ENCODE measurements at regions not wholly inside any gene's neighbourhood (a gene's known extent, or its start where the extent isn't known, plus 50 kb on each side); places are given as distances from the start of the nearest gene placed in this dataset.

DNA sequence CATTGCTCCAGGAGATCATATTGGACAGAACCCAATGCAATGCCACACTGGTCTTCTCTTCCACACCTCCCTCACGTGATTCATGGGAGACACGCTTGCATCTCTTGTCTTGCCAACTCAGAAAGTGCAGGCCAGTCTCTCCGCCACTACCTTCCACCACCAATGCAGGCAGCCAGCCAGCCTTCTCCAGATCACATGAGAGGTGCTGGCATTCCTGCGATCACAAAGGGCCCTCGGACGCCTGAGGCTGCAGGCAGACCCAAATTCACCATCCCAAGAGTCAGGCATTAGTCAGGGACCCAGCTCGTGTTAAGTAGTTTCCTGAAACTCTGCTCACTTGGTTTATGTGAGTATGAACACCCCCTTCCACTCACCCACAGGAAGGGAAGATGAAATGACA lies 437.0 kb upstream of the ETAA1 start:
- Histone ChIP-seq H2AFZ (ENCODE audit: low read depth, low read length) (no peak overlapping the region), H3K79me2 (replicated peaks; ENCODE audit: insufficient read depth, low read length) (no peaks in the 10 kb centered on the region), H3K27me3 (ENCODE audit: insufficient read depth, low read depth, low read length) (no peaks in the 10 kb centered on the region), H4K20me1 (ENCODE audit: insufficient read depth) (no peaks in the 10 kb centered on the region), H3K9me3 (ENCODE audit: low read length) (no peaks in the 10 kb centered on the region), H3K4me3 (ENCODE audit: low read length) (no peak overlapping the region), H3K4me2 (ENCODE audit: low read length) (no peak overlapping the region), H3K36me3 (ENCODE audit: insufficient read depth, low read length) (no peaks in the 10 kb centered on the region), H3K9me2 (ENCODE audit: insufficient read depth, low read length) (no peaks in the 10 kb centered on the region), H3K27ac (ENCODE audit: low read length) (no peak overlapping the region), H3K9ac (ENCODE audit: low read length) (no peak overlapping the region), H3F3A (ENCODE audit: insufficient read depth, low read length, poor library complexity, severe bottlenecking) (no peaks in the 10 kb centered on the region)
- no peak for TF ChIP-seq MXI1 (conservative IDR thresholded peaks at IDR 0.05; ENCODE audit: poor library complexity, severe bottlenecking)
- no peak for TF ChIP-seq EP300 (conservative IDR thresholded peaks at IDR 0.05; ENCODE audit: poor library complexity, severe bottlenecking)
- no peak for TF ChIP-seq RAD21 (conservative IDR thresholded peaks at IDR 0.05)
- TF ChIP-seq SMC3 (conservative IDR thresholded peaks at IDR 0.05; ENCODE audit: poor library complexity), result no peak
- TF ChIP-seq TAF1 (IDR thresholded peaks at IDR 0.05; ENCODE audit: low read depth), result no peak
- TF ChIP-seq, protein P1, sequence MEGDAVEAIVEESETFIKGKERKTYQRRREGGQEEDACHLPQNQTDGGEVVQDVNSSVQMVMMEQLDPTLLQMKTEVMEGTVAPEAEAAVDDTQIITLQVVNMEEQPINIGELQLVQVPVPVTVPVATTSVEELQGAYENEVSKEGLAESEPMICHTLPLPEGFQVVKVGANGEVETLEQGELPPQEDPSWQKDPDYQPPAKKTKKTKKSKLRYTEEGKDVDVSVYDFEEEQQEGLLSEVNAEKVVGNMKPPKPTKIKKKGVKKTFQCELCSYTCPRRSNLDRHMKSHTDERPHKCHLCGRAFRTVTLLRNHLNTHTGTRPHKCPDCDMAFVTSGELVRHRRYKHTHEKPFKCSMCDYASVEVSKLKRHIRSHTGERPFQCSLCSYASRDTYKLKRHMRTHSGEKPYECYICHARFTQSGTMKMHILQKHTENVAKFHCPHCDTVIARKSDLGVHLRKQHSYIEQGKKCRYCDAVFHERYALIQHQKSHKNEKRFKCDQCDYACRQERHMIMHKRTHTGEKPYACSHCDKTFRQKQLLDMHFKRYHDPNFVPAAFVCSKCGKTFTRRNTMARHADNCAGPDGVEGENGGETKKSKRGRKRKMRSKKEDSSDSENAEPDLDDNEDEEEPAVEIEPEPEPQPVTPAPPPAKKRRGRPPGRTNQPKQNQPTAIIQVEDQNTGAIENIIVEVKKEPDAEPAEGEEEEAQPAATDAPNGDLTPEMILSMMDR (IDR thresholded peaks at IDR 0.05; ENCODE audit: poor library complexity, severe bottlenecking), result no peak
- TF ChIP-seq, protein P2, sequence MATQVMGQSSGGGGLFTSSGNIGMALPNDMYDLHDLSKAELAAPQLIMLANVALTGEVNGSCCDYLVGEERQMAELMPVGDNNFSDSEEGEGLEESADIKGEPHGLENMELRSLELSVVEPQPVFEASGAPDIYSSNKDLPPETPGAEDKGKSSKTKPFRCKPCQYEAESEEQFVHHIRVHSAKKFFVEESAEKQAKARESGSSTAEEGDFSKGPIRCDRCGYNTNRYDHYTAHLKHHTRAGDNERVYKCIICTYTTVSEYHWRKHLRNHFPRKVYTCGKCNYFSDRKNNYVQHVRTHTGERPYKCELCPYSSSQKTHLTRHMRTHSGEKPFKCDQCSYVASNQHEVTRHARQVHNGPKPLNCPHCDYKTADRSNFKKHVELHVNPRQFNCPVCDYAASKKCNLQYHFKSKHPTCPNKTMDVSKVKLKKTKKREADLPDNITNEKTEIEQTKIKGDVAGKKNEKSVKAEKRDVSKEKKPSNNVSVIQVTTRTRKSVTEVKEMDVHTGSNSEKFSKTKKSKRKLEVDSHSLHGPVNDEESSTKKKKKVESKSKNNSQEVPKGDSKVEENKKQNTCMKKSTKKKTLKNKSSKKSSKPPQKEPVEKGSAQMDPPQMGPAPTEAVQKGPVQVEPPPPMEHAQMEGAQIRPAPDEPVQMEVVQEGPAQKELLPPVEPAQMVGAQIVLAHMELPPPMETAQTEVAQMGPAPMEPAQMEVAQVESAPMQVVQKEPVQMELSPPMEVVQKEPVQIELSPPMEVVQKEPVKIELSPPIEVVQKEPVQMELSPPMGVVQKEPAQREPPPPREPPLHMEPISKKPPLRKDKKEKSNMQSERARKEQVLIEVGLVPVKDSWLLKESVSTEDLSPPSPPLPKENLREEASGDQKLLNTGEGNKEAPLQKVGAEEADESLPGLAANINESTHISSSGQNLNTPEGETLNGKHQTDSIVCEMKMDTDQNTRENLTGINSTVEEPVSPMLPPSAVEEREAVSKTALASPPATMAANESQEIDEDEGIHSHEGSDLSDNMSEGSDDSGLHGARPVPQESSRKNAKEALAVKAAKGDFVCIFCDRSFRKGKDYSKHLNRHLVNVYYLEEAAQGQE (IDR thresholded peaks at IDR 0.05; ENCODE audit: borderline replicate concordance), result no peak
- TF ChIP-seq POLR2AphosphoS5 (IDR thresholded peaks at IDR 0.05), result no peak
- TF ChIP-seq EZH2 (IDR thresholded peaks at IDR 0.05; ENCODE audit: borderline replicate concordance, insufficient read depth, low read length, poor library complexity, severe bottlenecking), result no peak

DNA sequence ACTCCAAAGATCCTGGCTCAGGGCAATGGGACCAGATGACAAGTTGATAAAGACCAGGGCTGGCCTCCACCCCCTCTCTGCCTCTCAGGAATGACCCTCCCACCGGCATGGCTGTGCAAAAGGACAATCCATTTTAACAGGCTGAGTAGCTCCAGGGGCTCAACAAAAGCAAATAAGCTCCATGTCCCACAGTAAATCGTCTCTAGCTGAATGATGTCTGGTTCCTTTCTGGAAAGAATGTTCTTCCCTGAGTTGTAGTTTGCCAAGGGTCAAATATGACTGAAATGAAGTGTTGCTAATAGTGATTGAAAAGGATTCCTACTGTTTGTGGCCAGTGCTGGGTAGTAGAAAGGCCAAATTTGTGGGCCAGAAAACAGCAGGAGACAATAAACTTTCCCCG lies 434.4 kb upstream of the ETAA1 start:
- Histone ChIP-seq H3K9me2 (ENCODE audit: insufficient read depth, low read length) (no peaks in the 10 kb centered on the region), H2AFZ (ENCODE audit: low read depth, low read length) (no peak overlapping the region), H3K79me2 (replicated peaks; ENCODE audit: insufficient read depth, low read length) (no peaks in the 10 kb centered on the region), H3K27ac (ENCODE audit: low read length) (no peak overlapping the region), H3F3A (ENCODE audit: insufficient read depth, low read length, poor library complexity, severe bottlenecking) (no peaks in the 10 kb centered on the region), H3K9me3 (ENCODE audit: low read length) (no peaks in the 10 kb centered on the region), H3K27me3 (ENCODE audit: insufficient read depth, low read depth, low read length) (no peaks in the 10 kb centered on the region), H3K4me2 (ENCODE audit: low read length) (no peak overlapping the region), H3K4me3 (ENCODE audit: low read length) (no peak overlapping the region), H3K36me3 (ENCODE audit: insufficient read depth, low read length) (no peaks in the 10 kb centered on the region), H3K9ac (ENCODE audit: low read length) (no peak overlapping the region), H4K20me1 (ENCODE audit: insufficient read depth) (no peaks in the 10 kb centered on the region)
- TF ChIP-seq, protein P1 (IDR thresholded peaks at IDR 0.05; ENCODE audit: poor library complexity, severe bottlenecking), result no peak
- TF ChIP-seq SMC3 (conservative IDR thresholded peaks at IDR 0.05; ENCODE audit: poor library complexity), result no peak
